ENCODE measurements at regions not wholly inside any gene's neighbourhood (a gene's known extent, or its start where the extent isn't known, plus 50 kb on each side); places are given as distances from the start of the nearest gene placed in this dataset.
A peak's percentile ranks its signal among the peaks of the same experiment; 100 is the strongest.

GRCh38 chr2:120525056-120526046, 179.4 kb downstream of the INHBB start:
- TF ChIP-seq CTCF (IDR thresholded peaks at IDR 0.05) (no peak), EP300 (IDR thresholded peaks at IDR 0.05) (no peak), POLR2A (IDR thresholded peaks at IDR 0.05) (no peak)
- H3K36me3 ChIP-seq: no peaks in the 10 kb centered on the region
- no peak overlapping the region for H3K27ac ChIP-seq
- 63 to 70% (median 70%) methylated on average over 18 of the region's 18 CpGs for WGBS, 3 donors
- H3K4me1 ChIP-seq (ENCODE audit: insufficient read depth): peaks cover 2% of the 10 kb centered on the region
- H3K27me3 ChIP-seq: no peaks in the 10 kb centered on the region
- DNase-seq: peak in 1 of 5 donors; percentile 48
- intact Hi-C loops (cut with DNase I): loop anchor here in 1 of 4 donors (10.0 kb wide), 1 partner anchor 181 kb away; the partner anchor contains the start of gene INHBB
- H3K9me3 ChIP-seq: no peaks in the 10 kb centered on the region
- no peak overlapping the region for H3K4me3 ChIP-seq

GRCh38 chr2:120526047-120526562, 180.2 kb downstream of the INHBB start:
- intact Hi-C loops (cut with DNase I): loop anchor here in 1 of 4 donors (10.0 kb wide), 1 partner anchor 181 kb away; the partner anchor contains the start of gene INHBB

GRCh38 chr2:120526997-120527945, 181.3 kb downstream of the INHBB start:
- DNase-seq: no peak
- H3K27me3 ChIP-seq: no peaks in the 10 kb centered on the region
- peaks cover 2% of the 10 kb centered on the region for H3K4me1 ChIP-seq (ENCODE audit: insufficient read depth)
- no peaks in the 10 kb centered on the region for H3K36me3 ChIP-seq
- WGBS, 3 donors: 79 to 81% (median 80%) methylated on average over 18 of the region's 18 CpGs
- TF ChIP-seq POLR2A (IDR thresholded peaks at IDR 0.05) (no peak), CTCF (IDR thresholded peaks at IDR 0.05) (no peak), EP300 (IDR thresholded peaks at IDR 0.05) (no peak)
- H3K9me3 ChIP-seq: no peaks in the 10 kb centered on the region
- no peak overlapping the region for H3K4me3 ChIP-seq
- intact Hi-C loops (cut with DNase I): loop anchor here in 1 of 4 donors (10.0 kb wide), 1 partner anchor 182 kb away; the partner anchor contains the start of gene INHBB
- H3K27ac ChIP-seq: no peak overlapping the region

More at GRCh38 chr2:120526047-120526562, 180.2 kb downstream of the INHBB start:
- H3K27ac ChIP-seq: no peak overlapping the region
- H3K4me3 ChIP-seq: no peak overlapping the region
- no peak for DNase-seq
- no peaks in the 10 kb centered on the region for H3K27me3 ChIP-seq
- H3K9me3 ChIP-seq: no peaks in the 10 kb centered on the region
- TF ChIP-seq CTCF (IDR thresholded peaks at IDR 0.05): no peak
- no peak for TF ChIP-seq POLR2A (IDR thresholded peaks at IDR 0.05)
- no peak for TF ChIP-seq EP300 (IDR thresholded peaks at IDR 0.05)
- 75 to 82% (median 81%) methylated on average over 14 to 16 of the region's 16 CpGs for WGBS, 3 donors
- H3K36me3 ChIP-seq: no peaks in the 10 kb centered on the region
- H3K4me1 ChIP-seq (ENCODE audit: insufficient read depth): peaks cover 2% of the 10 kb centered on the region
